ENCODE measurements at regions not wholly inside any gene's neighbourhood (a gene's known extent, or its start where the extent isn't known, plus 50 kb on each side); places are given as distances from the start of the nearest gene placed in this dataset.

- TF ChIP-seq CTCF (IDR thresholded peaks at IDR 0.05) = no peak
- no peak for TF ChIP-seq POLR2A (IDR thresholded peaks at IDR 0.05)
These were observed 129.2 kb upstream of the IL12A start for GRCh38 chr3:159859424-159859823.
